Non-pigmented ciliary epithelial cell (primary cell): ENCODE measurements at regions not wholly inside any gene's neighbourhood (a gene's known extent, or its start where the extent isn't known, plus 50 kb on each side); places are given as distances from the start of the nearest gene placed in this dataset.
"Not testable (repeated sequence)": the region's sequence is repeated elsewhere in the genome, so short reads cannot be mapped to it uniquely, and the experiment has no call there.

ENCODE experiments used
- DNase-seq: peaks from one replicate; pipeline ENCODE4 v3.0.0-alpha.2; 2010; ENCODE audit warnings: low read depth

DNA sequence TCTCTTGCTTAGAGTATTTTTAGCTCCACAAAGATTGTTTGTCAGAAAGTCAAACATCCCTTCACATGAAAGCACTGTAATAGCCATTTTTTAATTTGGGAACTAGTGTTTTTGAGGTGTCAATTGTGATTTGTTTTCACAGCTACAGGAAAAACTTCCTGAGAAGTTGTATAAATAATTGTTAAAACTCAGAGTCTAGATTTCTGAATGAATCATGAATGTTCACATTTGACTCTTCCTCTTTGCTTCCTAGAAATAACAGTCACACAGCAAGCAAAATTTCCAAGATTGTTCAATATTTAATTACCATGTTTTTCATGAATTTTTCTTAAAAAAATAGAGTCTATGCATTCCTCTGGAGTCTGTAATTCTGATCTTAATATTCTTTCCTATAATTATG lies 156.9 kb upstream of the SLC7A11 start:
- no peak for DNase-seq

DNA sequence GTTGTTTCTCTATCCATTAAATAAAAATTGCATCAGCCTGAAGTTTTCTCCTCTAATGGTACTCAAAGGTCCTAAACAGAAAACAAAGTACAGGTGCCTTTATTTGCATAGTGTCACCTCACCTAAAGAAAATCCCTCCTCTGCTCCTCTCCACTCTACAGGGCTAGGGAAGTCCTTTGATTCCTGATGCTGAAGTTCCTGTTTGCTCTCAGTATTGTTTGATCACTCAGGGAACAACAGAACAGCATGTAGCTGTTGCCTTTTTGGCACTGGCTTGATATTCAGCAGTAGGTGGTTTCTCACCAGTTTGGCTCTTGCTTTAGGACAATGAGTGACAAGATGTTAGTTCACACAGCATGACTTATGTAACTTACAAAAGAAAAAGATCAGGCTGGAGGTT lies 156.2 kb upstream of the SLC7A11 start:
- no peak for DNase-seq

DNA sequence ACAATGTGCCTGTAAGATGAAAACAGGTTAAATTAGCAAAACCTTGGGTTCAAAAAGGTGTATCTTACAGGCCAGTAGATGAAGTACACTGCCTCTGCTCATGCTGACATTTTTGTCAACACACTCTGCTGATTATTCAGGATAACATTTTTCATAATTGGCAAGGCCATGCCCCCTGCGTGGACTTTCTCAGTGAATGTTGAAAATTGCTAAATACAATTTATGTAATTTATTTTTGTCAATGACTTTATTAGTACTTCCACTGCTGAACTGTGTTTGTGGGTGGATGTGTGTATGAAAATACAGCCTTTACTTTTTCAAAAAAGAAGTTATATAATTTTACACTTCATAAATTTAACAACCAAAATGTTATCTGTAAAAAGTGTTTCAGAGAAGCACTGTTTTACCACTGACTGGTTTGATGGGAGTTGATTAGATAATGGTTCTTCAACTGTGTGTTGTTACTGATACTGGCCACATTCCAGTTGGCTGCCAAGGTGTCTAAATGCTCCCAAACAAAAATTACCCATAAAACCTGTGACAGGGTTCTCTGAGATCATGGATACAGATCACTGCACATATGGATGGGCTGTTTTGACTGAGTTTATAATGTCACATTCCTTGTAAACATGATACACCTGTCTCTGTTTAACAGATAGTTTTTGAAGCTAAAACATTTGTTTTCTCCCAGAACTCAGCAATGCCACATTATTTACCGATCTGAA lies 151.9 kb upstream of the SLC7A11 start:
- no peak for DNase-seq

DNA sequence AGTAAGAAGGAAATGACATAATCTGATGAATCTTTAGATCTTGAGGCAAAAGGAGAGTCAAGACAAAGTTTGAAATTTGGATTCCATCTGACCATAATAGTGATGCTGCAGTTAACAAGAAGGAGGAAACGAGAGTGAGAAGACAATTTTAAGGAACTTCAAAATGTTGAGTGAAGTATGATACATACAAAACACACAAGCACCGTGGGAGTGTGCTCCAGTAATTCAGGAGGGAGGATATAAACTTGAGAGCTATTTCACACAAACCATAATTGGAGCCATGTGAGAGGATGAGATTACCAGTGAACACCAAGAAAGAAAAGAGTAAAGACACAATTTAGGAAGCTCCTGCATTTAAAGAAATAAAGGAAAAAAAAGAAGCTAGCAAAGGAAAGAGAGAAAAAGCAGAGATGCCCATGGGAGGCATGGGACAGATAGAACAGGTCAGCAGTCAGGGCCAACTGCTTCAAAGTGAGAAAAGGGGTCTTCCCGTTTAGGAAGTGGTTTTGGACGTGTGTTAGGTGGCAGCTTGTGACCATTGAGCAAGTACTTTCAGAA lies 150.7 kb upstream of the SLC7A11 start:
- DNase-seq, result no peak

DNA sequence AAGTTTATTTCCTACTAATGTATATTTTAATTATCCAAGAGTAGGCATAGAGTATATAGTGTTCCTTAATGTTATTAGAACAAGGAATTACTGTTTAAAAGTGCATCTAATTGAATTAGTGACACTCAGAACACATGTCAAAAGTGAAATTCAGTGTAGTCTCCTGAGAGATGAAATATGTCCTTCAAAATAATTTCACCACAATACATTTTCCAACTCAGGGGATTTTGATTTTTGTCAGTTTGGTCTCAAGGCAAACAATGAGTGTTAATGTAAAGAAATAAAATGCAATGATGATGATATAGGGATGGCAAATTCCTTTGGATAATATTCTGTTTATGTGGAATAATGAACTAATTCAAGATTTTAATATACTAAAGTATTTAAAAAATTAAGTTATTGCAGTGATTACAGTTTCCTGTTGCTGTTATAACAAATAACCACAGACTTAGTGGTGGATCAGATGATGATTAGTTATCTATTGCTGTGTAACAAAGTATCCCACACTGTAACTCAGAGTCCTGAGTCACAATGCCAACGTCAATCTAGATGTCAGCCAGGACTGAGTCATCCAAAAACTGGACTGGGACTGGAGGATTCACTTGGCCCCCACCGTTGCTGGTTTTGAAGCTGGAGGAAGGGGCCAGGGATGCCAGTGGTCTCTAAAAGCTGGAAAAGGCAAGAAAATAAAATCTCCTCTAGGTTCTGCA lies 148.0 kb upstream of the SLC7A11 start:
- no peak for DNase-seq

DNA sequence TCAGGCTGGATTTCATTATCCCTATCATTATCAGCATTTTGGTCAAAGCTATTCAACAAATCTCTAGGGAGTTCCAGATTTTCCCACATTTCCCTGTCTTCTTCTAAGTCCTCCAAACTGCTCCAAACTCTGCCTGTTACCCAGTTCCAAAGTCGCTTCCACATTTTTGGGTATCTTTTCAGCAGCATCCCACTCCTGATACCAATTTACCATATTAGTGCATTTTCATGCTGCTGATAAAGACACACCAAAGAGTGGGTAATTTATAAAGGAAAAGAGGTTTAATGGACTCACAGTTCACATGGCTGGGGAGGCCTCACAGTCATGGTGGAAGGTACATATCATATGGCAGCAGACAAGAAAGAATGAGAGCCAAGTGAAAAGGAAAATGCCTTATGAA lies 132.8 kb upstream of the SLC7A11 start:
- DNase-seq, result no peak

DNA sequence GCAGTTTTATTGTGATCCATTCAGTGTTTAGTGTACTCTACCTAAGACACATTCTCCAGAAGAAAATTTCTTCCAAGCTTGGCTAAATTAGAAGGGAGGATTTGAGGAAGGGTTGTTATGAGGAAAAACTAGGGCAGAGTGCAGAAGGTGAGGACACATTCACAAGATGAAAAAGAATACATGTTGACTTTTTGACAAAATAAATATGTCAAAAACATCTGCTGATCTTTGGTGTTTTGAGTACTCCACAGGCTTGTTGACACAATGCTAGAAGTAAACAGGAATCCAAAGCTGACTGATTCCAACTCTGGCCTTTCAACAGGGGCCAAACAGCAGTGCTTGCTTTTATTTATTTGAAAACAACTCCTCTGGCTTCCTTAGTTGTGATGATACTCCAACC lies 125.8 kb upstream of the SLC7A11 start:
- DNase-seq, result no peak

DNA sequence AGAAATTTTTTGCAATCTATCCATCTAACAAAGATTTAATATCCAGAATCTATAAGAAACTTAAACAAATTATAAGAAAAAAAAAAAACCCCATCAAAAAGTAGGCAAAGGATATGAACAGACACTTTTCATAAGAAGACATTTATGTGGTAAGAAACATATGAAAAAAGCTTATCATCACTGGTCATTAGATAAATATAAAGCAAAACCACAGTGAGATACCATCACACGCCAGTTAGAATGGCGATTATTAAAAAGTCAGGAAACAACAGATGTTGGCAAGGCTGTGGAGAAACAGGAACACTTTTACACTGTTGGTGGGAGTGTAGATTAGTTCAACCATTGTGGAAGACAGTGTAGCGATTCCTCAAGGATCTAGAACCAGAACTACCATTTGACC lies 110.3 kb upstream of the SLC7A11 start:
- not testable (repeated sequence) for DNase-seq

DNA sequence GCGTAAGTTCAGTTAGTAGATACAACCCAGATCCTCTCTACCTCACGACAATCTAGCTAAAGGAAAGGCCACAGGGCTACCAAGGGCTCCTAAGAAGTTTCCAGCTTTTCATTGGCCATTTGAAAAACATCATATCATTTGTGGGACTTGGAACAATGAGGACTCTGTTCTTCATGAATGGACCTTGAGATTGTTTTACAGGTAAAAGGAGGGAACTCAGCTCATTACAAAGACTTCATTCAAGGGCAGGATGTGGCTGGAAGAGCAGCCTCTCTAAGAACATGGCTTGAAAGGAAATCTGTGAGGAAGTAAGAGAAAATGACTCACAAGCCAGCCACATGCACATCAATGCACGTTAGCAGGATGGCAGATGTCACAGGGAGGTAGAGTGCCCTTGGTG lies 105.9 kb upstream of the SLC7A11 start:
- DNase-seq, result no peak

DNA sequence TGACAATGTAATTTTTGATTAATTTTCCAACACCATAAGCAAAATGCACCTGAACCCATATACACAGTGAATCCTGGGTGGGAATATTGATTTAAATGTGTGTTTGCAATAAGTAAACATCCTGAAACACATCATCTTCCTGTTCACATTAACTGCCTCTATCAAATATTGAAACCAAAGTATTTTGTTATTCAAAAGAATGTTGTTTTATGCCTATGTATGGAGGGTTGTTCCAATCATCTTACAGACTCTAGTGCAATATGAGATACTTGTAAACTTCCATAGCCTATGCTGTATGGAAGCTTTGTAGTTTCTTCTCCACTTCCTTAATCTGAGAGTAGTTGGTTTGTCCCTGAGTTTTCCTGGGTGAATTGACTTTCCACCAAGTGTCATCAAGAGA lies 105.4 kb upstream of the SLC7A11 start:
- DNase-seq, result no peak

DNA sequence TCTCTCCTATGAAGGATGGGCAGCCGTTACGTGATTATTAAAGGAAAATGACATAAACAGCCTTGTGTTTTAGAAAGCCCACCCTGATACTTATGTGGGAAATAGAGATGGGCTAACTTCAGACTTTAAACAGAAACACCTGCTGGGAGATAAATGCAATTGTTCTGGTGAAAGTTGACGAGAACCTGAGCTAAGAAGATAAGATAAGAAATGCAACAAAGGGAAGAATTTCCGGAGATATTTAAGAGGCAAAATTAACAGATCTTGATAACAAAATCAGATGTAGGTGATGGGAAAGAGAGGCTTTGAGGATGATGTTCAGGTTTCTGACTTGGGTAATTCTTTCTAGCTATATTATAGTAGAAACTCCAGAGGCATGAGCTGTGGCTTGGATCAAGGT lies 102.7 kb upstream of the SLC7A11 start:
- no peak for DNase-seq

DNA sequence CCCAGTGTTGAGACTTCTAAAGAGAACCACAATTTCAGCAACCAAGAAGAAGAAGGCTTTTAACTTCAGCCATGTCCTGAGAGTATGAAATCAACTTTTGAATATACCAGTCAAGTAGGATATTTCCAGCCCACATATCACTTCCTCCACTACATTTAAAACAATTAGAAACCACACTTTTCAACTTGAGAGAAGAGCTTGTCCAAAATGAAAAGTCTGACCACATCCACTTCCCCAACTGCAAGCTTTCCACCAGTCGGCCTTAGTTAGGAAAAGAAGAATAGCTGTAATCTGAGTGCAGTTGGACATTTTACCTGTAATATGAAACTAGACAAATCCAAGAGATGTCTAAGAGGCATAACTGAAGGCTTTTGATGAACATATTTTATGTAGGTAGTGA lies 101.9 kb upstream of the SLC7A11 start:
- DNase-seq, result no peak

DNA sequence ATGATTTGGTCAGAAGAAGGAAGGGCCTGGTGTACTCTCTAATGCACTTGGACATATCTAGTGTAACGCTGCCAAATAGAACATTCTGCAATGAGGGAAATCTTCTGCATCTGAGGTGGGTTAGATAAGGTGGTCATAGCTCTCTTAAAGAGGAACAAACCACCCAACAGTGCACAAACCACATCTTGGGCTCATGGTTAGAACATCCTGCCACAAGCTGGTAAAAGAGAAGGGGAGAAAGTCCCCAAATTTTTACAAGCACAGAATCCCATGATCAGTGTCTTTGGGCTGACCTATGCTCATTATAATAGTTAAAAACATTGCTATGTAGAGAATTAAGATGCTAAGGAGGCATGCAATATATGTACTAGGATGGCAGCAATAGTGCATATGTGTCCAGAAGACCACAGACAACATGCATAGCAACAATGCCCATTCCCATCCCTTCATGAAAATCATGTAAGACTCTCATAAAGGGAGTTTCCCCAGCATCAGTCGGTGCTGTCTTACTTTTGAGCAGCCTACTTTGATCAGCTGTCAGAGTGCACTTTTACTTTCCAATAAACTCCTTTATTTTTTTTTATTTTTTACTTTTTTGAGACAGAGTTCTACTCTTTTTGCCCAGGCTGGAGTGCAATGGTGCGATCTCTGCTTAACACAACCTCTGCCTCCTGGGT lies 99.7 kb upstream of the SLC7A11 start:
- no peak for DNase-seq

DNA sequence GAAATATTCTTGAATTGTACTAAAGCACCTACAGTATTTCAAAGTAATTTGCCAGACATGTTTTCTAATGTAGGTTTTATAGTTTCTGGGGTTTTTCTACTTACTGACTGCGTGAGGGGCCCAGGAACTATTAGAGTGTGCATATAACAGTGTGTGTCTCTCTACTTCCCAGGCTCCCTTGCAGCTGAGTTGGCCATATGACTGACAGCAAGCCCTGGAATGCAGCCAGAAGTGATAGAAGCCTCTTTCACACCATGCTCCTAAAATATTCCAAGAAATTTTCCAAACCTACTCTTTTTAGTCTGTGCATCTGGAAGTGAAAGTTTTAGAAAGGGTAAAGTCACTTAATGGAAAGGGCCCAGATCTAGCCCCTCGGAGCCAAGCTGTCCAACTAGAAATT lies 96.7 kb upstream of the SLC7A11 start:
- DNase-seq, result no peak

DNA sequence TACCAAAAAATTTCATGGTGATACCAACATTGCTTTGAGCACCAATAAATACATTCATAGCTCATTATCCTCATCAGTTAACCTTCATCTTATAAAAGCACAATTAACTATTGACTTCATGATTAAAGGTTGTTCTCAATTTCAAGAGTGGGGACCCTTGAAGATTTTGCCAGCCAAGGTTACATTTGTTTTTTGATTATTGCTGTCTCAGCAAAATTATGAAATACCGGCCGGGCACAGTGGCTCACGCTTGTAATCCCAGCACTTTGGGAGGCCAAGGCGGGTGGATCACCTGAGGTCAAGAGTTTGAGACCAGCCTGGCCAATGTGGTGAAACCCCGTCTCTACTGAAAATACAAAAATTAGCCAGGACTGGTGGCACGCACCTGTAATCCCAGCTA lies 96.1 kb upstream of the SLC7A11 start:
- DNase-seq, result not testable (repeated sequence)

DNA sequence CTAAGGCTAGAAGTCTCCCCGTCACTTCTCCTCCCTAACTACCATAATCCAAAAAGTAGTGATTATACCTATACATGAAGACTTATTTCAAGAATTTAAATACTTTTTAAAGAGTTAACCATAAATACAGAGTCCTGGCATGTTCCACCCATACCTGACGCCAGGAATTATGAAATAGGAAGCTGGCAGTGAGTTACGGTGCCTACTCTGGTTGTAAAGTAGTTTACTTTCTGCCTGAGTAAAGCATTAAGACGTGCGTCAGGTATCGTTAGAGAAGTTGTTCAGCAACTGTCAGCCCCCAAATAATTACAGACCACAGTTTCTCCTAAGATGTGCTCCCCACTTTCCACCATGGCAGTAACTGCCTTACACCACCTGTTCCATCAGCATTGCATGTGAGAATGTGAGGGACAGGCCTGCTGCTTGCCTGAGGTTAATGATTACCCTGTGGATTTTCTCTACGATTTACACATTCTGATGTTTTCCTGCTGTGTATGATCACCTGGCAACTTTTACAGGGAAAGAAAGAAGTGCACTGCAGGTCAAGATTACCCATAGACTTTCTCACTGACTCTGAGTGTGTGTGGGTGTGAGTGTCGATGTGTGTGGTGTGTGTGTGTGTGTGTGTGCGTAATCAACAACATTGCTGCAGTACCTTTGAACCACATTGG lies 92.3 kb upstream of the SLC7A11 start:
- no peak for DNase-seq

DNA sequence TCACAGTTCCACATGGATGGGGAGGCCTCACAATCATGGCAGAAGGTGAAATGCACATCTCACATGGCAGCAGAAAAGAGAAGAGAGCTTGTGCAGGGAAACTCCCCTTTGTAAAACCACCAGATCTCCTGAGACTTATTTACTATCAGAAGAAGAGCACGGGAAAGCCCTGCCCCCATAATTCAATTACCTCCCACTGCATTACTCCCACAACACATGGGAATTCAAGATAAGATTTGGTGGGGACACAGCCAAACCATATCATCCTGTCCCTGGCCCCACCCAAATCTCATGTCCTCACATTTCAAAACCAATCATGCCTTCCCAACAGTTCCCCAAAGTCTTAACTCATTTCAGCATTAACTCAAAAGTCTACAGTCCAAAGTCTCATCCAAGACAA lies 90.3 kb upstream of the SLC7A11 start:
- DNase-seq, result not testable (repeated sequence)

DNA sequence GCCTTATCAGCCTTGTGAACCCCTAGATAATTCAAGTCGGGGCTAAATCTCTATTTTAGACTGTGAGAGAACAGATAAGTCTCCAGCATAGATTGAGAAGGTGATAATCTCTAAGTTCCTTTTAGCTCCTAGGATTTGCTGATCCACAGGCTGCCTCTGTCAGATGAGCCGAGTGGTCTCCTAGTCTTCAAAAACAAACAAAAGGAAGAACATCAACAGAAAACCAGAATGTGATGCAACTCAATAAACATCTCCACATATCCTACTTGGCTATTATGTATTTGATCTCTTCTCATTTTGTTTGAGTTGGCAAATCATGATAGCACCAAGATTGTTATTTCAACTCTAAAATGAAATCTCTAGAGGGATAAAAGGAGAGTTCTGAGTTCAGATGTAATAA lies 88.4 kb upstream of the SLC7A11 start:
- no peak for DNase-seq

DNA sequence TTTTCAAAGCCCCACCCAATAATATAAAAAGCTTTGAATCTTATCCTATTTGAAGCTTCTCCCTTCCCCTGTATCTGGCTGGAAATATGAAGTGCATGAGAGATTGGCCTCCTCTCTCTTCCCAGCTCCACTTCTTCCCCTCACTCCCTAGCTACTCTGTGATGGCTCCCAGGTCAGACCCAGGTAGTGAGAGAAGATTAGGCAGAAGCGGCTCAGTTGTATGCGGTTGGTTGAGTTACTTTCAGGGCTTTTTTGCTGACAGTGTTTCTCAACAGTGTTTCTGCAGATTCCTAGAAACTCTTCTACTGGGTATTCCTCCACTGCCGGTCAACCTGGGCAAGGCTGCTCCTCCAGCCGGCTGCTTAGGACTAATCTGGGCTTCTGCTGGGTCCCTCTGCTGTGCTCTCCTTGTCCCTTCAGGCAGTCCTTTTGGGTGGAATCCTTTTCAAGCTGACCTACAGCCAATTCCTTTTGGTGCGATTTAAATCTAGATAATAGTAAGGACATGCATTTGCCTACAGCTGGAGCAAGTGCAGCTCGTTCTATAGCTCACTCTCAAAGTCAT lies 87.4 kb upstream of the SLC7A11 start:
- DNase-seq, result no peak

DNA sequence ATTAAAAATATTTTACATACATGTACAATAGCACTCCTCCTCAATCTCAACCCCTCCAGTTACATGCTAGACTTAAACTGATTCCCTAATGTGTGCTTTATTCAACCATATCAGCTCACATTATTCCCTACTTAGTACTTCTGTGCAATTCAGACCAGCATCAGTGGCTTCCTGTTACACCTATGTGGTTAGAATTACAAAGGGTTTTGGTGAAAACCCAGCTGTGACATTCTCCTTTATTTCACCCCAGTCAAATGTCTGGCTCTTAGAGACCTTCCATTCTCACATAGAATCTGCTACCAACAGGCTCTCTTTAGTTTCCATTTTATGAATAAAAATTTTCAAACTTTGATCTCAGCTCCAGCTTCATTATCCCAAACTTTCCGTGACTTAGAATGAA lies 85.2 kb upstream of the SLC7A11 start:
- DNase-seq, result no peak

DNA sequence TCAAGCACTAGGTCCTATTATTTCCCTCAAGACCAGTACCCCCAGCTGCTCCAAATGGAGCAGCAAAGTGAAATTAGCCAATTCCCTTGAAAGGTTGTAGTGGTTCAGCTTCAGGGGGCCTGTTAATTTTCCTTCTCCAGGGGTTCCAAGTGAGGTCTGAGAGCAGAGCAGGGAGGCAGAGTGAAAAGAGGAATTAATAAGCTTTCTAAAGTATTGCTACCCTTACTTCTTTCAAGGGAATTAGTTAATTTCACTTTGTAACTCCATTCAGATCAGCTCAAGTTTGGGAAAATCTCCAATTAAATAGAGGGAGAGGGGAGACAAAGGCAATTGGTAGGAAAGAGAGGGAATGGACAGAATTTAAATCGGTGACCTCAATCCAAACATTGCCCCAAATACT lies 78.7 kb upstream of the SLC7A11 start:
- DNase-seq, result no peak

DNA sequence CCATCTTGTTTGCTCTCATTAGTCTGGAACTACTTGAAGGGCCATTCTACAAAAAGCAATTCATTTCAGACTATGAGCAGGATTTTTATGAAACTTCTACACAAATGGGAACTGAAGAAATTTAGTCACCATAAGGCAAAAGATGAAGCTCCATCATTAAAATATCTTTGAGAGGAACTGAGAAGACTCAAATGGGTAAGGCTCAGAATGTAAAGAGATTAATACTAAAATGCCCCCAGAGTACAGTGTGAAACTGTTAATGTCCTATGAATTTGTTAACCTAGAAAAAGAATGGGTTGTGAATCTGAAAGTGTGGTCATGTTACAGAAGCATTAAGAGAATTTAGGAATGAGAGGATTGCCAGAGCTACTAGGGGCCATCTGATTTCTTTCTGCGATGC lies 77.9 kb upstream of the SLC7A11 start:
- DNase-seq, result no peak
